Transverse colon (tissue), 4 donors: ENCODE measurements at regions not wholly inside any gene's neighbourhood (a gene's known extent, or its start where the extent isn't known, plus 50 kb on each side); places are given as distances from the start of the nearest gene placed in this dataset.

Experiments
- DNase-seq: peaks from one replicate; pipeline ENCODE4 v3.0.0-alpha.2; 2019
- H3K27ac ChIP-seq, 4 donors: fragments of 200-600 bp; sonication (generic); 2 replicates each; pipeline ENCODE4 v1.5.1; 2016 to 2018; ENCODE audit warnings: inconsistent platforms in 4 of 4
- H3K27me3 ChIP-seq: fragments of 200-600 bp; sonication (generic); 2 replicates; pipeline ENCODE4 v1.5.1; 2017; ENCODE audit warnings: inconsistent platforms
- H3K36me3 ChIP-seq, 4 donors: fragments of 200-600 bp; sonication (generic); 2 replicates each; pipeline ENCODE4 v1.5.1; 2017 to 2019; ENCODE audit warnings: inconsistent platforms in 4 of 4
- H3K4me1 ChIP-seq, 4 donors: fragments of 200-600 bp; sonication (generic); 2 replicates each; pipeline ENCODE4 v1.5.1; 2017 to 2020; ENCODE audit warnings: inconsistent platforms in 4 of 4
- H3K4me3 ChIP-seq, 4 donors: fragments of 200-600 bp; sonication (generic); 1 replicate in 1 of 4; 2 replicates in 3 of 4; pipeline versions ENCODE4 v1.5.1 to v1.6.1; 2017 to 2019; ENCODE audit warnings: inconsistent platforms in 4 of 4
- H3K9me3 ChIP-seq, 2 donors: fragments of 200-600 bp; sonication (generic); 2 replicates each; pipeline ENCODE4 v1.5.1; 2017 to 2019; ENCODE audit warnings: inconsistent platforms in 2 of 2
- CTCF ChIP-seq, 5 experiments: fragments of 200-600 bp in 3 of 5; fragments of 450-650 bp in 2 of 5; sonication (generic) in 3 of 5; IDR thresholded peaks; 1 replicate in 2 of 5; 2 replicates in 3 of 5; pipeline ENCODE4 v1.5.1; 2016 to 2017; ENCODE audit warnings: antibody characterized with exemption in 5 of 5, inconsistent platforms in 3 of 5, mild to moderate bottlenecking in 2 of 5, moderate library complexity in 1 of 5
- EP300 ChIP-seq: sonication (generic); formaldehyde crosslinking; IDR thresholded peaks from one replicate; pipeline ENCODE4 v1.6.1; 2017; ENCODE audit warnings: antibody characterized with exemption, low read depth
- POLR2A ChIP-seq: fragments of 450-650 bp; IDR thresholded peaks from one replicate; pipeline ENCODE4 v1.6.1; 2016; ENCODE audit warnings: antibody characterized with exemption, mild to moderate bottlenecking, moderate library complexity
- POLR2AphosphoS5 ChIP-seq, 3 donors: sonication (generic); formaldehyde crosslinking; IDR thresholded peaks; one replicate each; pipeline ENCODE4 v1.6.1; 2016; ENCODE audit warnings: antibody characterized with exemption in 3 of 3
- WGBS, 2 donors: methylation state at CpG; one replicate each; pipeline ENCODE4 v1.1.5; 2018; ENCODE audit warnings: low coverage in 1 of 2; 5-methylcytosine and 5-hydroxymethylcytosine counted together
- in situ Hi-C, 4 donors: fragments of 200-750 bp; cut with MboI; loops; one replicate each; pipeline versions ENCODE4 v1.15.0 to v1.15.1; 2017; ENCODE audit warnings: low sequenced_read_pairs in 3 of 4, low pct_ligation_motif_present in 1 of 4, low pct_unique_long_range_greater_than_20kb in 1 of 4
- intact Hi-C: fragments of 100-400 bp; cut with DNase I; formaldehyde crosslinking; loops from one replicate; pipeline ENCODE4 v1.15.1; 2023; ENCODE audit warnings: low total_unique reads

DNA sequence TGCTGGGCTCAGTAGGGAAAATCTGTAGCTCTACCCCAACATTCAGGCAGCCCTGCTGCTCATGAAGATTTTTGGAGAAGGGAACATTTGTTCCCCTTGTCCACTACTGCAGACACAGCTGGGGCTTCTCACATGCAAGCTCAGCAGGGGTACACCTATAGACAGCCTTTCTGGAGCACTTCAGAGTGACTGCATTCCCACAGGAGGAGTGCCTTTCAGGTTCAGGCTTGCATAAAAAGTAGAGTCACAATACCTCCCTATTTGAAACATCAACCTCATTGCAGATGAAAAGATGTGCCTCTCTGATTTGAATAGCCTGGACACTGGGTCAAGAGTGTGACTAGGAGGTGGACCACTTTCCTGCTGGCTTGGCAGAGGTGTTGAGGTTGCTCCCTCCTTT lies 53.3 kb upstream of the NAP1L2 start:
- H3K4me1 ChIP-seq: no peaks in the 10 kb centered on the region
- DNase-seq: no peak
- in situ Hi-C loops: loop anchor here in 1 of 4 donors (25.0 kb wide), 1 partner anchor 181 kb away; the partner anchor contains the start of gene PABPC1L2A
- no peak overlapping the region for H3K27ac ChIP-seq
- no peaks in the 10 kb centered on the region for H3K36me3 ChIP-seq
- H3K9me3 ChIP-seq: no peaks in the 10 kb centered on the region
- no peak overlapping the region for H3K4me3 ChIP-seq
- TF ChIP-seq EP300: no peak
- no peak for TF ChIP-seq POLR2AphosphoS5 (IDR thresholded peaks at IDR 0.05)
- TF ChIP-seq POLR2A: no peak
- no peak for TF ChIP-seq CTCF (IDR thresholded peaks at IDR 0.05)
- intact Hi-C loops: no loop called here
- no peaks in the 10 kb centered on the region for H3K27me3 ChIP-seq

- H3K4me1 ChIP-seq: no peaks in the 10 kb centered on the region
- in situ Hi-C loops: loop anchor here in 1 of 4 donors (25.0 kb wide), 1 partner anchor 180 kb away; the partner anchor contains the start of gene PABPC1L2A
- no peak overlapping the region for H3K4me3 ChIP-seq
- DNase-seq: no peak
- no peak overlapping the region for H3K27ac ChIP-seq
- H3K9me3 ChIP-seq: no peaks in the 10 kb centered on the region
- H3K36me3 ChIP-seq: no peaks in the 10 kb centered on the region
- H3K27me3 ChIP-seq: no peaks in the 10 kb centered on the region
- TF ChIP-seq POLR2A: no peak
- no peak for TF ChIP-seq EP300
- no peak for TF ChIP-seq POLR2AphosphoS5 (IDR thresholded peaks at IDR 0.05)
- TF ChIP-seq CTCF (IDR thresholded peaks at IDR 0.05): no peak
- intact Hi-C loops: no loop called here
Observed at GRCh38 chrX:73267206-73267605, 52.6 kb upstream of the NAP1L2 start.

- Histone ChIP-seq H3K4me1 (no peaks in the 10 kb centered on the region), H3K27ac (no peak overlapping the region), H3K27me3 (no peaks in the 10 kb centered on the region), H3K4me3 (no peak overlapping the region), H3K9me3 (no peaks in the 10 kb centered on the region), H3K36me3 (no peaks in the 10 kb centered on the region)
- in situ Hi-C loops: loop anchor here in 1 of 4 donors (25.0 kb wide), 1 partner anchor 179 kb away; the partner anchor contains the start of gene PABPC1L2A
- WGBS, 2 donors: 30% methylated on average over 2 of the region's 2 CpGs; no CpG with 5 or more reads in 1 of the 2 donors
- intact Hi-C loops: no loop called here
- no peak for DNase-seq
- TF ChIP-seq POLR2A (no peak), POLR2AphosphoS5 (IDR thresholded peaks at IDR 0.05) (no peak), CTCF (IDR thresholded peaks at IDR 0.05) (no peak), EP300 (no peak)
Observed at GRCh38 chrX:73266766-73267165, 52.1 kb upstream of the NAP1L2 start.
